Upper lobe of left lung (tissue), 4 donors: ENCODE measurements at regions not wholly inside any gene's neighbourhood (a gene's known extent, or its start where the extent isn't known, plus 50 kb on each side); places are given as distances from the start of the nearest gene placed in this dataset.

Experiments
- CTCF ChIP-seq, 6 experiments: fragments of 450-650 bp in 4 of 6; fragments of 200-600 bp in 2 of 6; sonication (generic) in 2 of 6; IDR thresholded peaks; one replicate each; pipeline ENCODE4 v1.5.1; 2016 to 2019; ENCODE audit warnings: antibody characterized with exemption in 6 of 6
- POLR2AphosphoS5 ChIP-seq, 2 donors: sonication (generic); formaldehyde crosslinking; IDR thresholded peaks; one replicate each; pipeline ENCODE4 v1.5.1; 2017; ENCODE audit warnings: antibody characterized with exemption in 2 of 2

- TF ChIP-seq POLR2AphosphoS5 (IDR thresholded peaks at IDR 0.05), result no peak
- TF ChIP-seq CTCF (IDR thresholded peaks at IDR 0.05), result no peak
These were observed 193.8 kb downstream of the PLPP4 start for GRCh38 chr10:120650705-120651399.
